PC-3 (cell line): ENCODE measurements at regions not wholly inside any gene's neighbourhood (a gene's known extent, or its start where the extent isn't known, plus 50 kb on each side); places are given as distances from the start of the nearest gene placed in this dataset.

Experiments used
- ATAC-seq: fragments of 200-7000 bp; cut with Tn5 transposase; 2 replicates; pipeline ENCODE4 v1.9.1; 2020; ENCODE audit warnings: mild to moderate bottlenecking, moderate library complexity
- BruUV-seq: library from RNA; stranded (reverse); fragments of 400-500 nt; replicated peaks from 2 replicates; lab custom pipeline; 2021; lab: Mats Ljungman, UMichigan
- CTCF ChIA-PET: fragments of 300-600 bp; sonication (Branson Sonifier 250); formaldehyde crosslinking; loops from one replicate; lab custom pipeline; 2022; ENCODE audit warnings: antibody characterized with exemption; lab: Charles Lee
- POLR2A ChIA-PET: fragments of 300-600 bp; sonication (Branson Sonifier 250); formaldehyde crosslinking; loops from one replicate; lab custom pipeline; 2022; ENCODE audit warnings: antibody characterized with exemption; ENCODE audit not compliant: unreplicated experiment; lab: Charles Lee
- DNase-seq: peaks from one replicate; pipeline ENCODE4 v3.0.0-alpha.2; 2015
- H2AFZ ChIP-seq: fragments of 300-600 bp; sonication (generic); 2 replicates; pipeline ENCODE4 v1.6.0; 2016; ENCODE audit warnings: antibody characterized with exemption, low read length
- H3F3A ChIP-seq: fragments of 300-600 bp; sonication (generic); one replicate; pipeline ENCODE4 v1.6.0; 2017; ENCODE audit warnings: antibody characterized with exemption, low read length, control low read depth, mild to moderate bottlenecking; ENCODE audit not compliant: unreplicated experiment
- H3K27ac ChIP-seq: fragments of 300-600 bp; sonication (generic); 2 replicates; pipeline ENCODE4 v1.5.1; 2016; ENCODE audit warnings: mild to moderate bottlenecking, low read length
- H3K27me3 ChIP-seq: fragments of 300-600 bp; sonication (generic); 2 replicates; pipeline ENCODE4 v1.6.1; 2016; ENCODE audit warnings: low read length, mixed read lengths
- H3K36me3 ChIP-seq: fragments of 300-600 bp; sonication (generic); 2 replicates; pipeline ENCODE4 v1.6.1; 2016; ENCODE audit warnings: low read depth, mixed run types, low read length, mixed read lengths
- H3K4me1 ChIP-seq: fragments of 300-600 bp; sonication (generic); 2 replicates; pipeline ENCODE4 v1.5.1; 2016; ENCODE audit warnings: low read length; ENCODE audit not compliant: insufficient read depth
- H3K4me2 ChIP-seq: fragments of 300-600 bp; sonication (generic); 2 replicates; pipeline ENCODE4 v1.6.0; 2016; ENCODE audit warnings: low read length
- H3K4me3 ChIP-seq: fragments of 300-600 bp; sonication (generic); 2 replicates; pipeline ENCODE4 v1.5.1; 2016; ENCODE audit warnings: mild to moderate bottlenecking, low read length, mixed read lengths
- H3K79me2 ChIP-seq: fragments of 300-600 bp; sonication (generic); 2 replicates; pipeline ENCODE4 v1.6.1; 2017; ENCODE audit warnings: low read length, mixed read lengths
- H3K9ac ChIP-seq: fragments of 300-600 bp; sonication (generic); 2 replicates; pipeline ENCODE4 v1.6.0; 2016; ENCODE audit warnings: mild to moderate bottlenecking, low read length
- H3K9me2 ChIP-seq: fragments of 300-600 bp; sonication (generic); replicated peaks from 2 replicates; pipeline ENCODE4 v1.6.1; 2016; ENCODE audit warnings: mixed run types, low read length, mixed read lengths
- H3K9me3 ChIP-seq: fragments of 300-600 bp; sonication (generic); 2 replicates; pipeline ENCODE4 v1.6.1; 2016; ENCODE audit warnings: low read length, mixed read lengths
- H4K20me1 ChIP-seq: fragments of 300-600 bp; sonication (generic); 2 replicates; pipeline ENCODE4 v1.6.1; 2016; ENCODE audit warnings: low read length, mixed read lengths
- EZH2 ChIP-seq: fragments of 300-600 bp; sonication (generic); IDR thresholded peaks from one replicate; pipeline ENCODE4 v1.6.1; 2017; ENCODE audit warnings: antibody characterized with exemption, mild to moderate bottlenecking, low read length; ENCODE audit not compliant: unreplicated experiment
- EZH2phosphoT487 ChIP-seq: fragments of 300-600 bp; sonication (generic); IDR thresholded peaks from 2 replicates; pipeline ENCODE4 v1.6.1; 2018; ENCODE audit warnings: mild to moderate bottlenecking, antibody characterized with exemption, low read length, borderline replicate concordance
- intact Hi-C: fragments of 100-400 bp; cut with micrococcal nuclease; formaldehyde crosslinking; loops from 2 replicates; pipeline ENCODE4 v1.9.0; 2023
- TF ChIP-seq, protein P1 (sequence below): fragments of 300-600 bp; sonication (generic); conservative IDR thresholded peaks from 2 replicates; pipeline ENCODE4 v1.5.1; 2017; ENCODE audit warnings: antibody characterized with exemption, low read depth, mild to moderate bottlenecking, low read length

DNA sequence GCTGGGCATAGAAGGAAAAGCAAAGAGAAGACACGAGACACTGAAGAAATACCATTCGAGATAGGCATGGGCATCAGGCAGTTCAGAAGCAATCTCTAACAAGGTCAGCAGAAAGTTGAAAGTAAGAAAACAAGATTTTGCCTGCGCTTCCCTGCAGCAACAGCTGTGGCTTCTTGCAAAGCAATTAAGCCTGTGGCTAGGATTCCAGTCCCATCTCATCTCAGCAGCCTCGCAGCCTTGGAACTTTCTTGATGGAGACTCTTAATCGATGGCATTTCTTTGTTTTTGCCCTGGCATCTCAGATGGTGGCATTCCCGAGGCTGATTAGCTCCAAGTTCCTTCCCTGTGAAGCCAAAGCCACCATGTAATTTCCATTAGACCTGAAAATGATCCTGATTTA lies 64.6 kb upstream of the SPAG17 start:
- Histone ChIP-seq H3K9me3 (no peaks in the 10 kb centered on the region), H3K4me1 (no peaks in the 10 kb centered on the region), H3K27me3 (peaks cover 38% of the 10 kb centered on the region; the same call in 1 of the 2 replicates), H3K4me3 (no peak overlapping the region), H4K20me1 (no peaks in the 10 kb centered on the region), H3K27ac (no peak overlapping the region), H2AFZ (no peak overlapping the region), H3K4me2 (no peak overlapping the region), H3K36me3 (no peaks in the 10 kb centered on the region), H3F3A (no peaks in the 10 kb centered on the region), H3K79me2 (no peaks in the 10 kb centered on the region), H3K9ac (no peak overlapping the region), H3K9me2 (no peaks in the 10 kb centered on the region)
- CTCF ChIA-PET = no interaction called here
- ATAC-seq = no peak
- DNase-seq = no peak
- intact Hi-C loops = no loop called here
- POLR2A ChIA-PET = no interaction called here
- no TSS peak for BruUV-seq
- no peak for TF ChIP-seq EZH2phosphoT487
- TF ChIP-seq, protein P1, sequence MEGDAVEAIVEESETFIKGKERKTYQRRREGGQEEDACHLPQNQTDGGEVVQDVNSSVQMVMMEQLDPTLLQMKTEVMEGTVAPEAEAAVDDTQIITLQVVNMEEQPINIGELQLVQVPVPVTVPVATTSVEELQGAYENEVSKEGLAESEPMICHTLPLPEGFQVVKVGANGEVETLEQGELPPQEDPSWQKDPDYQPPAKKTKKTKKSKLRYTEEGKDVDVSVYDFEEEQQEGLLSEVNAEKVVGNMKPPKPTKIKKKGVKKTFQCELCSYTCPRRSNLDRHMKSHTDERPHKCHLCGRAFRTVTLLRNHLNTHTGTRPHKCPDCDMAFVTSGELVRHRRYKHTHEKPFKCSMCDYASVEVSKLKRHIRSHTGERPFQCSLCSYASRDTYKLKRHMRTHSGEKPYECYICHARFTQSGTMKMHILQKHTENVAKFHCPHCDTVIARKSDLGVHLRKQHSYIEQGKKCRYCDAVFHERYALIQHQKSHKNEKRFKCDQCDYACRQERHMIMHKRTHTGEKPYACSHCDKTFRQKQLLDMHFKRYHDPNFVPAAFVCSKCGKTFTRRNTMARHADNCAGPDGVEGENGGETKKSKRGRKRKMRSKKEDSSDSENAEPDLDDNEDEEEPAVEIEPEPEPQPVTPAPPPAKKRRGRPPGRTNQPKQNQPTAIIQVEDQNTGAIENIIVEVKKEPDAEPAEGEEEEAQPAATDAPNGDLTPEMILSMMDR = no peak
- no peak for TF ChIP-seq EZH2

DNA sequence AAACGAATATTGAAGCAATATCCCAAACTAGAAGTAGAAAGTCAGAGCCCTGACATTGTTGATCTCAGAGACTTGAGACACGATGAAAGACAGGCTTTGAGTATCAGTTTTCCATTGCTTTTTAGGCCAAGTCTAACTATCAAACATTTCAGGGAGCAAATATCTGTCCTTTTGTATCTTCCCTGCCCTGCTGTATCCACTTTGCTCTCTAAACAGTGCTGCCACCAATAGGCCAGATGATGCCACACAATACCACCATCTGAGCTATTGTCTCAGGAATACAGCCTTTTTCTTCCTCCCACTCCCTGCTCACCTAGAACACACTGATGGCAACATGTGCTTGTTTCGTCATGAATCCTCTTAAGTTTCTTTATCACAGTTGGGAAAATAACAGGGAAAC lies 62.6 kb upstream of the SPAG17 start:
- no peaks in the 10 kb centered on the region for H3K9me2 ChIP-seq
- H3K27me3 ChIP-seq = peaks cover 37% of the 10 kb centered on the region; the same call in 1 of the 2 replicates
- ChIA-PET POLR2A (interaction anchor here (0.6 kb wide), 1 partner anchor 87 kb away, joined by 3 read pairs; no protein-coding TSS in a partner anchor), CTCF (no interaction called here)
- H3F3A ChIP-seq = no peaks in the 10 kb centered on the region
- no peak for TF ChIP-seq EZH2
- TF ChIP-seq EZH2phosphoT487 = no peak
- TF ChIP-seq, protein P1 = peak; percentile 64
- H3K27ac ChIP-seq = no peak overlapping the region
- no peak overlapping the region for H3K4me3 ChIP-seq
- no peaks in the 10 kb centered on the region for H4K20me1 ChIP-seq
- H2AFZ ChIP-seq = no peak overlapping the region
- intact Hi-C loops = loop anchor here (1.0 kb wide), 1 partner anchor 170 kb away; no protein-coding TSS in a partner anchor
- H3K9ac ChIP-seq = no peak overlapping the region
- ATAC-seq (peak; percentile 45; the same call in 1 of the 2 replicates), DNase-seq (peak; percentile 47)
- H3K36me3 ChIP-seq = no peaks in the 10 kb centered on the region
- H3K4me1 ChIP-seq = no peaks in the 10 kb centered on the region
- no peak overlapping the region for H3K4me2 ChIP-seq
- no TSS peak for BruUV-seq
- H3K79me2 ChIP-seq = no peaks in the 10 kb centered on the region
- no peaks in the 10 kb centered on the region for H3K9me3 ChIP-seq

DNA sequence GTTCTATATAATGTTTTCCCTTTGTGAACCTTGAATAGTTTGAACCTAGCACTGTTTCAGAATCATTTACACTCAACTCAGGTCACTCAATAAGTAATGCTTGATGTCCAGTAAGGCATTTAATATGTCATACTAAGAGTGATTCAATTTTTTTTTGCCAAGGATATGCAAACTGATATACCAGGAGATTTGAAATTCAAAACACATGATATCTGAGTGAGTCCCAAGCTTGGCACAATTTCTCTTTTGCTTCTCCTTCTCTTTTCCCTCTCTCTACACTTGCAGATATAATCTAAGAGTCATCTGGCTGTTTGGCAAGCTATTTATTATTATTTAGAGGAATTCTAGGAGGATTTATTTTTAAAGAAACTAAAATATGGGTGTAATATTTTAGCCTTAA lies 61.6 kb upstream of the SPAG17 start:
- H3K27me3 ChIP-seq = peaks cover 35% of the 10 kb centered on the region; the same call in 1 of the 2 replicates
- no peaks in the 10 kb centered on the region for H3K36me3 ChIP-seq
- no peak overlapping the region for H3K9ac ChIP-seq
- no peak for ATAC-seq
- CTCF ChIA-PET = no interaction called here
- H3K4me2 ChIP-seq = no peak overlapping the region
- TF ChIP-seq EZH2phosphoT487 = no peak
- TF ChIP-seq EZH2 = no peak
- TF ChIP-seq, protein P1 = no peak
- H3K4me1 ChIP-seq = no peaks in the 10 kb centered on the region
- H3F3A ChIP-seq = no peaks in the 10 kb centered on the region
- no peak for DNase-seq
- H3K9me2 ChIP-seq = no peaks in the 10 kb centered on the region
- no peaks in the 10 kb centered on the region for H3K9me3 ChIP-seq
- no TSS peak for BruUV-seq
- POLR2A ChIA-PET = no interaction called here
- no peak overlapping the region for H3K27ac ChIP-seq
- no peak overlapping the region for H3K4me3 ChIP-seq
- H4K20me1 ChIP-seq = no peaks in the 10 kb centered on the region
- H3K79me2 ChIP-seq = no peaks in the 10 kb centered on the region
- no peak overlapping the region for H2AFZ ChIP-seq
- intact Hi-C loops = loop anchor here (1.0 kb wide), 1 partner anchor 169 kb away; no protein-coding TSS in a partner anchor
